ENCODE measurements at regions not wholly inside any gene's neighbourhood (a gene's known extent, or its start where the extent isn't known, plus 50 kb on each side); places are given as distances from the start of the nearest gene placed in this dataset.

- Histone ChIP-seq H3K27me3 (no peaks in the 10 kb centered on the region), H3K4me3 (no peak overlapping the region), H3K27ac (no peak overlapping the region), H3K36me3 (no peaks in the 10 kb centered on the region), H3K4me1 (no peaks in the 10 kb centered on the region), H3K9me3 (no peaks in the 10 kb centered on the region)
- TF ChIP-seq CTCF (IDR thresholded peaks at IDR 0.05) (no peak), POLR2A (IDR thresholded peaks at IDR 0.05) (no peak), EP300 (IDR thresholded peaks at IDR 0.05) (no peak), POLR2AphosphoS5 (IDR thresholded peaks at IDR 0.05) (no peak)
- DNase-seq = no peak
- intact Hi-C loops (cut with DNase I) = loop anchor here (5.0 kb wide), 1 partner anchor 41 kb away; no protein-coding TSS in a partner anchor
- 88 to 91% methylated on average over 1 of the region's 1 CpG for WGBS, 2 donors
These were observed 63.4 kb upstream of the PALM2AKAP2 start for GRCh38 chr9:109716631-109717030.

- no peak for TF ChIP-seq CTCF (IDR thresholded peaks at IDR 0.05)
- no peak for TF ChIP-seq POLR2A (IDR thresholded peaks at IDR 0.05)
- no peak for TF ChIP-seq POLR2AphosphoS5 (IDR thresholded peaks at IDR 0.05)
- TF ChIP-seq EP300 (IDR thresholded peaks at IDR 0.05) = no peak
- 30 to 81% methylated on average over 2 of the region's 2 CpGs for WGBS, 2 donors
- Histone ChIP-seq H3K4me3 (no peak overlapping the region), H3K27me3 (no peaks in the 10 kb centered on the region), H3K36me3 (no peaks in the 10 kb centered on the region), H3K4me1 (no peaks in the 10 kb centered on the region), H3K9me3 (no peaks in the 10 kb centered on the region), H3K27ac (no peak overlapping the region)
- intact Hi-C loops (cut with DNase I) = loop anchor here (5.0 kb wide), 1 partner anchor 40 kb away; no protein-coding TSS in a partner anchor
- no peak for DNase-seq
These were observed 62.7 kb upstream of the PALM2AKAP2 start for GRCh38 chr9:109717342-109717741.

DNA sequence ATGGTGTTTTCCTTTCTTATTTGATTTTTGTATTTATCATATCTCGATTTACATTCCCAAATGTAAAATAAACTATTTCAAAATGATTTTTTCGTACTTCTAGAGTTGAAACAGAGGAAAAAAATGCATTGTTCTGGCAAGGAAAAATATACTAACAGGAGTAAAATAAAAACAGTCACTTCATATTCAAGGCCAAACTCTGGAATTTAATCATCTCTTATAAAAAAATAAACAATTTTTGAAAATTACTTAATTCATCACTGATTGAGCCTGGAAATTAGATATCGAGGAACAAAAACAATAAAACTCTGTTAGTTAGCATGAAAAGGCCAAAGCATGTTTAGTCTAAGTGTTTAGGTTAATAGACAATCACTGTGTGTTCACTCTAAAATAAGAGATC is 61.1 kb upstream of the PALM2AKAP2 start:
- DNase-seq = no peak
- Histone ChIP-seq H3K4me3 (no peak overlapping the region), H3K36me3 (no peaks in the 10 kb centered on the region), H3K27ac (no peak overlapping the region), H3K27me3 (no peaks in the 10 kb centered on the region), H3K9me3 (no peaks in the 10 kb centered on the region), H3K4me1 (no peaks in the 10 kb centered on the region)
- intact Hi-C loops (cut with DNase I) = loop anchor here (5.0 kb wide), 1 partner anchor 38 kb away; no protein-coding TSS in a partner anchor
- 76 to 82% methylated on average over 3 of the region's 3 CpGs for WGBS, 2 donors
- TF ChIP-seq EP300 (IDR thresholded peaks at IDR 0.05) (no peak), POLR2A (IDR thresholded peaks at IDR 0.05) (no peak), POLR2AphosphoS5 (IDR thresholded peaks at IDR 0.05) (no peak), CTCF (IDR thresholded peaks at IDR 0.05) (no peak)

- Histone ChIP-seq H3K36me3 (no peaks in the 10 kb centered on the region), H3K27me3 (no peaks in the 10 kb centered on the region), H3K4me1 (no peaks in the 10 kb centered on the region), H3K27ac (no peak overlapping the region), H3K4me3 (no peak overlapping the region), H3K9me3 (no peaks in the 10 kb centered on the region)
- no peak for DNase-seq
- 72 to 79% methylated on average over 2 of the region's 2 CpGs for WGBS, 2 donors
- TF ChIP-seq POLR2AphosphoS5 (IDR thresholded peaks at IDR 0.05) (no peak), EP300 (IDR thresholded peaks at IDR 0.05) (no peak), POLR2A (IDR thresholded peaks at IDR 0.05) (no peak), CTCF (IDR thresholded peaks at IDR 0.05) (no peak)
- intact Hi-C loops (cut with DNase I) = no loop called here
These were observed 59.0 kb upstream of the PALM2AKAP2 start for GRCh38 chr9:109721001-109721400.

- Histone ChIP-seq H3K4me3 (no peak overlapping the region), H3K27me3 (no peaks in the 10 kb centered on the region), H3K36me3 (no peaks in the 10 kb centered on the region), H3K9me3 (no peaks in the 10 kb centered on the region), H3K27ac (no peak overlapping the region), H3K4me1 (no peaks in the 10 kb centered on the region)
- WGBS, 2 donors = 97 to 99% methylated on average over 1 of the region's 1 CpG
- no peak for DNase-seq
- intact Hi-C loops (cut with DNase I) = no loop called here
- no peak for TF ChIP-seq POLR2AphosphoS5 (IDR thresholded peaks at IDR 0.05)
- no peak for TF ChIP-seq EP300 (IDR thresholded peaks at IDR 0.05)
- no peak for TF ChIP-seq CTCF (IDR thresholded peaks at IDR 0.05)
- TF ChIP-seq POLR2A (IDR thresholded peaks at IDR 0.05) = no peak
These were observed 58.0 kb upstream of the PALM2AKAP2 start for GRCh38 chr9:109722007-109722406.
